Fibroblast of mammary gland (primary cell): ENCODE measurements at regions not wholly inside any gene's neighbourhood (a gene's known extent, or its start where the extent isn't known, plus 50 kb on each side); places are given as distances from the start of the nearest gene placed in this dataset.

Experiments used
- DNase-seq: peaks from one replicate; pipeline ENCODE4 v3.0.0-alpha.2; 2010; ENCODE audit warnings: low read depth
- H3K4me3 ChIP-seq: 2 replicates; pipeline ENCODE4 v1.5.1; 2011; ENCODE audit warnings: low read depth, mild to moderate bottlenecking, low read length, moderate library complexity; ENCODE audit not compliant: control insufficient read depth
- CTCF ChIP-seq: conservative IDR thresholded peaks from 2 replicates; pipeline ENCODE4 v1.5.1; 2011; ENCODE audit warnings: low read depth, low read length, inconsistent platforms; ENCODE audit not compliant: control insufficient read depth, insufficient read depth

GRCh38 chr17:77011173-77012011, 129.4 kb upstream of the SEC14L1 start:
- DNase-seq: peak; percentile 52
- peak; percentile 77 for TF ChIP-seq CTCF
- H3K4me3 ChIP-seq: no peak overlapping the region

DNA sequence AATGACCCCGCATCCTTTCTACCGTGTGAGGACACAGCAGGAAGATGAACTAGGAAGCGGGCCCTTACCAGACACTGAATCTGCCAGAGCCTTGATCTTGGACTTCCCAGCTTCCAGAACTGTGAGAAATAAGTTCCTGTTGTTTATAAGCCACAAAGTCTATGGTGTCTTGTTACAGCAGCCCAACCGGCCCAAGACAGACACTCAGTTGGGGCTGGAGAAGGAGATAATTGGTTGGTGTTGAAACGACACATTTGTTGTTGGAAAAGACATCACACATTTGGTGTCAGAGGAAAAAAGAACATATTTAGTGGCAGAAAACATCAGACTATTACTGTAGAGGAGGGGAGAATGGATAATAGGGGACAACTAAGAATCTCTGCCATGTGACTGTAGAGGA, 122.3 kb upstream of the SEC14L1 start:
- TF ChIP-seq CTCF: no peak
- no peak overlapping the region for H3K4me3 ChIP-seq
- no peak for DNase-seq

DNA sequence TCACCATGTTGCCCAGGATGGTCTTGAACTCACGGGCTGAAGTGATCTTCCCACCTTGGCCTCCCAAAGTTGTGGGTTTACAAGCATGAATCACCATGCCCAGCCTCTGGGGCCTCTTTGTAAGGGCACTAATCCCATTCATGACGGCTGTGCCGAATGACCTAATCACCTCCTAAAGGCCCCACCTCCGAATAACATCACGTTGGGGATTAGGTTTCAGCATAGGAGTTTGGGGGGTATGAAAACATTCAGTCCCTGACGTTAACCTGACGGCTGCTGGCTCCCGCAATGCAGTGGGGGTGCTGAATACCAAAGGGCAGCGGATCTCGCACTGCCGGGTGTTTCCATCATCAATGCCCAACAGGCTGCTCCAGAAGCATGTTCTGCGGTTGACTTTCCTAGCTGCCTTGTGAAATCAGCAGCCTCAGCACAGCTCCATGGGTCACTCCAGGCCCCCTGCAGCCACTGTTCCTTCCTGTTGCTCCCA, 120.8 kb upstream of the SEC14L1 start:
- H3K4me3 ChIP-seq: no peak overlapping the region
- DNase-seq: peak; percentile 36
- TF ChIP-seq CTCF: no peak

GRCh38 chr17:77020973-77021372, 119.8 kb upstream of the SEC14L1 start:
- DNase-seq: no peak
- TF ChIP-seq CTCF: no peak
- no peak overlapping the region for H3K4me3 ChIP-seq

DNA sequence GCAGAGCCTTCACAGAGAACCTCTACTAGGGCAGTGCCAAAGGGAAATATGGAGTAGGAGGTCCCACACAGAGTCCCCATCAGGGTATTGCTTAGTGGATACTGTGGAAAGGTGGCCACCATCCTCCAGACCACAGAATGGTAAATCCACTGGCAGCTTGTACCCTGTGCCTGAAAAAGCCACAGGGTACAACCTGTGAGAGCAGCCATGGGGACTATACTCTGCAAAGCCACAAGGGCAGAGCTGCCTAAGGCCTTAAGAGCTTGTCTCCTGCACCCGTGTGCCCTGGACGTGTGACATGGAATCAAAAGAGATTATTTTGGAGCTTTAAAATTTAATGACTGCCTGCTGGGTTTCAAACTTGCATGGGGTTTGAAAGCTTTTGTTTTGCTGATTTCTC, 118.0 kb upstream of the SEC14L1 start:
- no peak for TF ChIP-seq CTCF
- no peak for DNase-seq
- H3K4me3 ChIP-seq: no peak overlapping the region

DNA sequence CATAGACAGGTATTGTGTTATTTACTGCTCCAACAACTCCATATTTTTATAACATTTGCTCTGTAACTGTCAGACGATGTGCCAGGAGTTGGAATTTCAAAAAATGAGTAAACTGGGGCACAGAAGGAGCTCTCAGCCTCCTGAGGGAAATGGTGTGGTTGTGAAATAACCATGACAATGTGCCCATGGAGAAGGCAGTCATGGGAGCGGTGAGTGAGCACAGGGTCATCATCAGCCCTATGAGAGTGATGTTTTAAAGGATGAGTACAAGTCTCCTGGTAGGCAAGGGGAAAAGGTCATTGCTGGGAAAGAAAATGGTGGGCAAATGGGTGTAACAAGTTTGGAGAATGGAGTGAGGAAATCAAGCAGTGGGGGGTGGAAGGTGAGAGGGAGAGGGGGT, 115.0 kb upstream of the SEC14L1 start:
- no peak overlapping the region for H3K4me3 ChIP-seq
- TF ChIP-seq CTCF: no peak
- DNase-seq: no peak
